ENCODE measurements at regions not wholly inside any gene's neighbourhood (a gene's known extent, or its start where the extent isn't known, plus 50 kb on each side); places are given as distances from the start of the nearest gene placed in this dataset.
"Not testable (repeated sequence)": the region's sequence is repeated elsewhere in the genome, so short reads cannot be mapped to it uniquely, and the experiment has no call there.

GRCh38 chr21:8549598-8549997 lies 1971.8 kb upstream of the TPTE start:
- H3K4me3 Mint-ChIP-seq; DNase-seq; ATAC-seq; H3K27ac Mint-ChIP-seq; H3K4me1 Mint-ChIP-seq; H3K9me3 Mint-ChIP-seq; H3K36me3 Mint-ChIP-seq (ENCODE audit: low read depth); H3K27me3 Mint-ChIP-seq: not testable (repeated sequence)

- H3K9me3 Mint-ChIP-seq; ATAC-seq; H3K27me3 Mint-ChIP-seq; H3K27ac Mint-ChIP-seq; H3K36me3 Mint-ChIP-seq (ENCODE audit: low read depth); H3K4me1 Mint-ChIP-seq; DNase-seq: not testable (repeated sequence)
- H3K4me3 Mint-ChIP-seq, result peak overlapping the region; percentile 6
Measured at GRCh38 chr21:8554368-8554767, 1967.0 kb upstream of the TPTE start.

- H3K4me1 Mint-ChIP-seq; H3K36me3 Mint-ChIP-seq (ENCODE audit: low read depth); H3K27ac Mint-ChIP-seq; H3K27me3 Mint-ChIP-seq; DNase-seq; H3K9me3 Mint-ChIP-seq; H3K4me3 Mint-ChIP-seq; ATAC-seq: not testable (repeated sequence)
Measured at GRCh38 chr21:8594937-8595336, 1926.4 kb upstream of the TPTE start.

- not testable (repeated sequence) for DNase-seq; H3K27me3 Mint-ChIP-seq; H3K4me3 Mint-ChIP-seq; H3K27ac Mint-ChIP-seq; ATAC-seq; H3K9me3 Mint-ChIP-seq; H3K4me1 Mint-ChIP-seq; H3K36me3 Mint-ChIP-seq (ENCODE audit: low read depth)
Measured at GRCh38 chr21:8624085-8624484, 1897.3 kb upstream of the TPTE start.

All from activated naive CD8-positive, alpha-beta T cell treated with anti-CD3 and anti-CD28 coated beads, Interleukin-2, amount 50 U/mL, for 24 hours (primary cell).